Amygdala (tissue), 56 donors: ENCODE measurements at regions not wholly inside any gene's neighbourhood (a gene's known extent, or its start where the extent isn't known, plus 50 kb on each side); places are given as distances from the start of the nearest gene placed in this dataset.
"Not testable (repeated sequence)": the region's sequence is repeated elsewhere in the genome, so short reads cannot be mapped to it uniquely, and the experiment has no call there.

ENCODE experiments used
- DNase-seq, 56 donors: peaks; one replicate each; lab custom pipeline; 2025; lab: John Stamatoyannopoulos, UW

DNA sequence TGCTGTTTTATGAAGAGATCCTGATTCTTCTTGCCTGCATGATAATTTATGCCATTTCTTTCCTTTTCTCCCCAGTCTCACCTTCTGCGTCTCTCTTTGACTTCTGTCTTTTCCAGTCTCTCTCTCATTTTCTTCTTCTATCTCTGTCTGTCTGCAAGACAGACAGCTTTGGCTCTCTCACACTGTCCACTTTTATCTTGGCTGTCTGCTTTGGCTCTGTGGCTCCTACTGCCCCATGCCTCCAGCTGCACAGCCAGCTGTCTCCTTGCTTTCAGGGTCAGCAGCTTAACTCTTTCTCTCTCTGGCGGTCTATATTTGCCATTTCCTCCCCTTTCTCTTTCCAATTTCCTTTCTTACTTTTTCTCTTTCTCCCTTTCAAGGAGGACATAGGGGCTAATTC is 971.1 kb upstream of the COX7C start:
- DNase-seq: no peak

DNA sequence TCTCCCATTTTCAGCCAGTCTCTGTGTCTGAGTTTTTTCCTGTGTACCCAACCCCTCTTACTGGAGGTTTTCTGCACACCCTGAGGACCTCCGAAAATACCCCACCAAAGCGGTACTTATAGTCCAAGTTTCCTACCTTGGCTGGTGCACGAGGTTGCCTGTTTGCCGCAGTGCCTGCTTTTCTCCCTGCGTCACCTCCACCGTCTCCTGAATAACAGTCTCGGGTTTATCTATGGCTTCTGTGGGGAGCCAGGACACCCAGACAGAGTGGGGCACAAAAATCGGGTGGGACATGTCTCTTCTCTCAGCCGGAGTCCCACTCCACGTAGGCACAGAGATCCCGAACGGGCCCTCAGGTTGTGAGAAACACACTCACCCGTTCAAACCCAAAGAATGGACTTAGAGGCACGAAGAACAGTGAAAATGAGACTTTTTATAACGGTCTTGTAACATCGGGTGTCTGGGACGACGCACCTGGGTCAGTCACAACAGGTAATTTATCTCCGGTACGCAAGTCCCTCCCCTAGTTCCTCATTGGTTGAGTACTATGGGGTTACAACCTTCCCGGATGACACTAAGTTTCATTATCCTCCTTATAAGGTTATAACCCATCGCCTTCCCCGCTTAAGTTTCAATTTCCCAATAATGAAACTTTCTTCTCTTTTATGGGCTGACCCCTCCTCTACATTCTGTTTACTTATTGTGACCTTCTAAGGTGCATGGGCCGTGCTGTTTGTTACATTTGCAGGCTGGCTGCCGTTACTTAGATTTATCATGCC is 970.2 kb upstream of the COX7C start:
- no peak for DNase-seq

DNA sequence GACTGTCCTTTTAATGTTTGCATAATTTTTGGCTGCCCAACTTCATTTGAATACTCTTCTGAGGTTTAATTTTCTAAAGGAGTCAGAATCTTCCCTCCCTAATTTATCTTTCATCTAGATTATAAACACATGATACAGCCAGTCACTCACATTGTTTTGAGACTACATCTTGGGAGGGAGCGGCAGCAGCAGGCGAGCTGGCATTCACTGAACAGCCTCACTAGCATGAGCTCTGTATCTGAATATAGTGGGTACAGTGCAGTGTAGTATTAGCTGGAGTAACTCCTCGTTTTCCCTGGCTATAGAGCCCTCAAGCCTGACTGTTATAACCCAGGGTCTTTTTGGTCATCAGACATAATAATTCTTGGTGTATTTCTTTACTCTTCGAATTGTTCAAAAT is 969.2 kb upstream of the COX7C start:
- DNase-seq: no peak

GRCh38 chr5:85651731-85652130 is 966.0 kb upstream of the COX7C start:
- DNase-seq: no peak

GRCh38 chr5:85654144-85654543 is 963.6 kb upstream of the COX7C start:
- not testable (repeated sequence) for DNase-seq

DNA sequence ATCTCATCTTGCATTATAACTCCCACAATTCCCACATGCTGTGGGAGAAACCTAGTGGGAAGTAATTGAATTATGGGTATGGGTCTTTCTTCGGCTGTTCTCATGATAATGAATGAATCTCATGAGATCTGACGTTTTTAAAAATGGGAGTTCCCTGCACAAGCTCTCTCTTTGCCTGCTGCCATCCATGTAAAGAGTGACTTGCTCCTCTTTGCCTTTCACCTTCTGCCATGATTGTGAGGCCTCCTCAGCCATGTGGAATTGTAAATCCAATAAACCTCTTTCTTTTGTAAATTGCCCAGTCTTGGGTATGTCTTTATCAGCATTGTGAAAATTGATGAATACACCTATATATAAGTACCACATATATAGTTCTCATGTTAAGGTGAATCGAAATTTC is 961.7 kb upstream of the COX7C start:
- DNase-seq: no peak

GRCh38 chr5:85657328-85657727 is 960.4 kb upstream of the COX7C start:
- not testable (repeated sequence) for DNase-seq

DNA sequence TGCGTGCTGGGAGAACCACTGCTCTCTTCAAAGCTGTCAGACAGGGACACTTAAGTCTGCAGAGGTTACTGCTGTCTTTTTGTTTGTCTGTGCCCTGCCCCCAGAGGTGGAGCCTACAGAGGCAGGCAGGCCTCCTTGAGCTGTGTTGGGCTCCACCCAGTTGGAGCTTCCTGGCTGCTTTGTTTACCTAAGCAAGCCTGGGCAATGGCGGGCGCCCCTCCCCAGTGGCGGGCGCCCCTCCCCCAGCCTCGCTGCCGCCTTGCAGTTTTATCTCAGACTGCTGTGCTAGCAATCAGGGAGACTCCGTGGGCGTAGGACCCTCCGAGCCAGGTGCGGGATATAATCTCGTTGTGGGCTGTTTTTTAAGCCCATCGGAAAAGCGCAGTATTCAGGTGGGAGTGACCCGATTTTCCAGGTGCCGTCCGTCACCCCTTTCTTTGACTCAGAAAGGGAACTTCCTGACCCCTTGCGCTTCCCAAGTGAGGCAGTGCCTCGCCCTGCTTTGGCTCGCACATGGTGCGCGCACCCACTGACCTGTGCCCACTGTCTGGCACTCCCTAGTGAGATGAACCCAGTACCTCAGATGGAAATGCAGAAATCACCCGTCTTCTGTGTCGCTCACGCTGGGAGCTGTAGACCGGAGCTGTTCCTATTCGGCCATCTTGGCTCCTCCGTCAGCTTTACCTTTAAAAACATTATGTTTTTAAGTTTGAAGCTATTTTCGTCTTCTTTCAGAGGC is 954.6 kb upstream of the COX7C start:
- not testable (repeated sequence) for DNase-seq

- DNase-seq: no peak
Observed at GRCh38 chr5:85663708-85664031, 954.1 kb upstream of the COX7C start.

DNA sequence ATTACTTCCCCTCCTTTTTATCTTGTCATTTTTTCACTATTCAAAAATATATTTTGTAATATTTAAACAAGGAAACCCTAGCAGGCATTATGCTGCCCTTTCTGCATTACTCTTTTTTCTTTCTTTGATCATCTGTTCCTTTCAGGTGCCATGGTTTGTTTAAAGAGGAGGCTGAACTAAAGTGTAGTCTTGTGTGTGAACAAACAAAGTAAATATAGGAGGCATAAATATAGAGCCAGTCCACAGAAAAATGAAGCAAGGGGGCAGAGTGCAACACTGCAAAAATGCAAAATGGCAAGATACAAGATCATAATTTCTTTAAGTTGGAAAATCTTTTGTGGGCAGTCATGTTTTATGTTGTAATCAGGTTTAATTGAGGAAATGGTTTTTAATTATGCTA is 947.3 kb upstream of the COX7C start:
- DNase-seq: no peak

DNA sequence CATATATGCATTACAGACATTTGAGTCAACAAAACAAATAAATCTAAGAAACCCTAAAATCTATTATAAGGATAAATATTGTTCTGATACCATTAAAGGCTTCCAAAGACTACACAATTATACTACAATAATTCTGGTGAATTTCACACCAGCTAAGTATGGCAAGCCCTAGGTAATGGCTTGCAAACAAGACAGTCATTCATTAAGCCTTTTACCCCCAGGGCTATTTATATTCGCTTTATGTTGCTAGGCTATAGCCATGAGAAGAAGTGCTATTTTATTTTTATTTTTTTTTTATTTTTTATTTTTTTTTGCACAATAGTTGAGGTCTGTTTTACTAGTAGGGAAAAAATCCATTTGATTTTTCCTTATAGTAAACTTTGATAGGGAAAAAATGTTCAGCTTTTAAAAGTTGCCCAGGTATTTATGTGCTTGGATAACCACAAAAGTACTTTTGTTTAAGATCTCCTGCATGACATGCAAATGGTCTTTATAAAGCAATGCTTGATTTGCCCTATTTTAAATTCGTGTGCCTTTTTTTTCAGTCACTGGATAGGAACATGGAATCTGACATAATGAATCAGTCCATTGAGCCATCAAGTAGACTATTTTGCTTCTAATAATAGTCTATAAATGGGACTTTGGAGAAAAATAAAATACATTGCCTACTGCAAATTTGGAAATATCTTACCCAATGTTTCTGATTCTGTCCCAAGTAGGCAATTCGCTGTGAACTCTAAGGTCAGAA is 946.3 kb upstream of the COX7C start:
- no peak for DNase-seq

- no peak for DNase-seq
Observed at GRCh38 chr5:85681871-85682270, 935.9 kb upstream of the COX7C start.

GRCh38 chr5:85684351-85684750 is 933.4 kb upstream of the COX7C start:
- DNase-seq: no peak

DNA sequence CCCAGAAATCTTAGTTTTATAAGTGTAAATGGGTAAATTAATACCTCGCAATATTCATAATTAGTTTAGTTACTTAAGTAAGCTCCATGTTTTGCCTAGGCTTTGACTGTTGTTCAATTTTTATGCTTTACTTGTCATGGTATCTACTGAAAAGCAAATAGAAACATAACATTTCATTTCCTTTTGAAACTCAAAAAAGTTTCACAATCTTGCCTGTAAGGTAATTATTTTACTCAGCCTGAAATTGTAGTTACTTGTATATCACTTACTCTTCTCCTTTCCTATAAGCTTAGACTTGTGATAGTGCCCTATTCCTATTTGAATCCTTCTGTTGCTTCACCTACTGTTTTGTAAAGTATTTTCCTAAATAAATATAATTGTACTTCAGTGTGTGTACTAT is 914.4 kb upstream of the COX7C start:
- no peak for DNase-seq

- no peak for DNase-seq
Observed at GRCh38 chr5:85709728-85710127, 908.0 kb upstream of the COX7C start.

DNA sequence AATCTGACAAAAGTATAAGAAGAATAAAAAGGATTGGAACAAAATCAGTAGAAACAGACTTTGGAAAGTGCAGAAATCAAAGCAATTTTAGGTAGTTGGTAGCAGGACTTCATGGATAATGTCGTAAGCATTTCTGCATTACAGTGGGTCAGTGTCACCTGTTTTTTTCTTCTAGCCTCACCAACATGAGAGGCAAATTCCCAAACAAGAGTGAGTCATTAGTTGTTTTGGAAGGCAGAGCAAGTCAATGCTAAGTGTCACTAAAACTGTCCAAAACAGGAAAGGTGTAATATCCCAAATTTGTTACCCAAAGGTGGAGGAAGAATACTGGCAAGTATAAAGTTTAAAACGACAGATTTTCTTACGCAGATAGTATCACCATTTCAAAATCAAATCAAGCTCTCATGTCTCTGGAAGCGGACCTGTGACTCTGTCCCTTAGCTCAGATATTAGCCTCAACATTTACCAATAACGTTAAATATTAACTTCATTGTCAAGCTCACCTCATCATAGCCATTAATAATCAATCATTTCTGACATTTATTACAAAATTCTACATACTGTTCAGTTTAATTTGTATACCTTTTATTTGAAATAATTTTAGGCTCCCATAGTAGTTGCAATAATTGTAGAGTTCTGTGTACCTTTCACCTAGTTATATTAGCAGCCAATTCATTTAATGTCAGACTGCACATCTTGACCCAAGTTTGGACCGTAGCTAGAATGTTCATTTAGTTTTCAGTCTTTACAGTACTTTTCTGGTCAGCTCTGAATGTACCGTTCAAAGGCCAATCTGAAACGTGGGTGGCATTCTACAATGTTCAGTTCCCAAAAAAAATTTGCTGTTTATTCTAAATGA is 901.2 kb upstream of the COX7C start:
- DNase-seq: no peak

GRCh38 chr5:85717203-85717563 is 900.6 kb upstream of the COX7C start:
- DNase-seq: no peak

DNA sequence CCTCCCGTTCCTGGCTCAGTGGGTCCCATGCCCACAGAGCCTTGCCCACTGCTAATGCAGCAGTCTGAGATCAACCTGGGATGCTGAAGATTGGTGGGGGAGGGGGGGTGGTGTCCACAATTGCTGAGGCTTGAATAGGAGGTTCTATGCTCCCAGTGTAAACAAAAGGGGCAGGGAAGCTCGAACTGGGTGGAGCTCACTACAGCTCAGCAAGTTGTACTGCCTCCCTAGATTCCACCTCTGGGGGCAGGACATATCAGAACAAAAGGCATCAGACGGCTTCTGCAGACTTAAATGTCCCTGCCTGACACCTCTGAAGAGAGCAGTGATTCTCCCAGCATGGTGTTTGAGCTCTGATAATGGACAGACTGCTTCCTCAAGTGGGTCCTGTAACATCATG is 885.6 kb upstream of the COX7C start:
- no peak for DNase-seq

DNA sequence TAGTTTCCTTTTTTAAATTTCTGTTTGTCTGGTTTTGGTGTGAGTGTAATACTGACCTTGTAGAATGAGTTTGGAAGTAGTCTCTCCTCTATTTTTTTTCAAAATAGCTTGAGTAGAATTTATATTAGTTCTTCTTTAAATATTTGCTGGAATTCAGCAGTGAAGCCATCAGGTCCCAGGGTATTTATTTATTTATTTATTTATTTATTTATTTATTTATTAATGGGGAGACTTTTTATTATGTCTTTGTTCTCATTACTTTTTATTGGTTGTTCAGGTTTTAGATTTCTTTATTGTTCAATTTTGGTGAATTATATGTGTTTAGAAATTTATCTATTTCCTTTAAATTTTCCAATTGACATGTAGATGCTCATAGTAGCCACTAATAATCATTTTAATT is 875.8 kb upstream of the COX7C start:
- no peak for DNase-seq

DNA sequence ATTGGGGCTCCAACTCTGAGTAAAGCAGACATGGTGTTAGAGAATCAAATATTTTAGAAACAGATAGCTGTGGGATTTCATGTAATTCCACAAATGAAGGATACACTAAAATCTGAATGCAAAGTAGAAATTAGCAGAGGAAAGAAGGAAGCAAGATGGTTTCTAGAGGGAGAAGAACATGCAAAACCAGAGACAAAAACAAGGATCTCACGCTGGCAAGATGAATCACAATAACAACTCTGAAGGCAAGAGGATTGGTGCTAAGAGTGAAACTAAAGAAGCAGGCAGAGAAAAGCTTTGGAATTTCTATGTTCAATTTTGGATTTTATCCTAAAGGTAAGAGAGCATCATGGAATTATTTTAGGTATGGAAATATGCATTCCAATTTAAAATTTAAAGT is 857.2 kb upstream of the COX7C start:
- no peak for DNase-seq

DNA sequence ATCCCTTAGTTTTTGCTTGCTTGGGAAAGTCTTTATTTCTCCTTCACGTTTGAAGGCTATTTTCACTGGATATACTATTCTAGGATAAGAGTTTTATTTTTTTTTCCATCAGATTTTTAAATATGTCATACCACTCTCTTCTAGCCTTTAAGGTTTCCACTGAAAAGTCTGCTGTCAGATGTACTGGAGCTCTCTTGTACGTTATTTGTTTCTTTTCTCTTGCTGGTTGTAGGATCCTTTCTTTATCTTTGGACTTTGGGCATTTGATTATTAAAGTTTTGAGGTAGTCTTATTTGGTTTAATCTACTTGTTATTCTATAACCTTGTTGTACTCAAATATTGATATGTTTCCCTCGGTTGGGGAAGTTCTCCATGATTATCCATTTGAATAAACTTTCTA is 848.4 kb upstream of the COX7C start:
- DNase-seq: no peak
